SW 1271 (cell line): ENCODE measurements at regions not wholly inside any gene's neighbourhood (a gene's known extent, or its start where the extent isn't known, plus 50 kb on each side); places are given as distances from the start of the nearest gene placed in this dataset.

Experiments
- DNase-seq, 2 experiments: peaks; one replicate each; lab custom pipeline; 2025; lab: John Stamatoyannopoulos, UW

GRCh38 chr18:61756244-61756643 lies 136.6 kb downstream of the RNF152 start:
- DNase-seq: no peak

DNA sequence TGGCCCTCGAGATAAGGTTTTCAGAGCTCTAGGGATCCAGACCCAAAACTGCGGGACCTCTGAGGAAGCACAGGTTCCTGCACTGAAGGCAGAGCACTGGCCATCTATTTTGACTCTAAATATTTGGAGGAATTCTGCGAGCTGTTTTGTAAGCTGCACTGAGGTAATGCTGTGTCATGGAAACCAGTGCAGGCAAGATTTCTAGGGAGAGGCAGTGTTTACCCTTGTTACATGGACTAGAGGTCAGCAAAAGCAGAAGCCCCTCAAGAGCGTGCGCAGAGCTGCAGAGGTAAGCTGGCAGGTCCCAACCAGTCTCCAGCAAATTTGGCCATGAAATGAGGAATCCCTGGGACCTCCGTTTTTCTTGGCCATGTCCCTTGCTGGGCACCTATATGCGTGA lies 137.3 kb downstream of the RNF152 start:
- no peak for DNase-seq

DNA sequence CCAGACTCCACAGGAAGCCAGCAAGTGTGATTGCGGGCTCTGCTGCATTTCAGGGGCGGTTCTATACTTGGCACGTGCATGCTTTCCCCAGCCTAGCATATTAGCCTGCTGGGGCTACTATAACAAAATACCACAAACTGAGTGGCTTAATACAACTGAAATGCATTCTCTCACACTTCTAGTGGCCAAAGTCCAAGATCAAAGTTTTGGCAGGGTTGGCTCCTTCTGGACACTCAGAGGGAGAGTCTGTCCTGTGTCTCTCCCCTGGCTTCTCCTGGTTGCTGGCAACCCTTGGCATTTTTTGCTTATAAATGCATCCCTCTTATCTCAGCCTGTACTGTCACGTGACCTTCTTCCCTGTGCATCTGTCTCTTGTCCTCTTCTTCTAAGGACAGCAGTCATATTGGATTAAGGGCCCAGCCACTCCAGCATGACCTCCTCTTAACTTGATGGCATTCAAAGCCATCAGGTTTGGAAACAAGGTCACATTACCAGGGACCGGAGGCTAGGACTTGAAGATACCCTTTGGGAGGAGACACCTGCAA lies 138.7 kb downstream of the RNF152 start:
- DNase-seq: no peak

DNA sequence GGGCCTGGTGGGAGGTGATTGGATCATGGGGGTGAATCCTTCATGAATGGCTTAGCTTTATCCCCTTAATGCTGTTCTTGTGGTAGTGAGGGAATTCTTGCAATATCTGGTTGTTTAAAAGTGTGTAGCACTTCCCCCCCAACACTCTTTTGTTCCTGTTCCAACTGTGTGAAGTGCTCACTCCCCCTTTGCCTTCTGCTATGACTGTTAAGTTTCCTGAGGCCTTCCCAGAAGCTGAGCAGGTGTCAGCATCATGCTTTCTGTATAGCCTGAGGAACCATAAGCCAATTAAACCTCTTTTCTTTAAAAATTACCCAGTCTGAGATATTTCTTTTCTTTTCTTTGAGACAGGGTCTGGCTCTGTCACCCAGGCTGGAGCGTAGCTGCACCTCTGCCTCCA lies 139.4 kb downstream of the RNF152 start:
- DNase-seq: no peak

GRCh38 chr18:61752973-61753372 lies 139.8 kb downstream of the RNF152 start:
- DNase-seq: no peak

GRCh38 chr18:61750840-61751668 lies 141.8 kb downstream of the RNF152 start:
- no peak for DNase-seq

DNA sequence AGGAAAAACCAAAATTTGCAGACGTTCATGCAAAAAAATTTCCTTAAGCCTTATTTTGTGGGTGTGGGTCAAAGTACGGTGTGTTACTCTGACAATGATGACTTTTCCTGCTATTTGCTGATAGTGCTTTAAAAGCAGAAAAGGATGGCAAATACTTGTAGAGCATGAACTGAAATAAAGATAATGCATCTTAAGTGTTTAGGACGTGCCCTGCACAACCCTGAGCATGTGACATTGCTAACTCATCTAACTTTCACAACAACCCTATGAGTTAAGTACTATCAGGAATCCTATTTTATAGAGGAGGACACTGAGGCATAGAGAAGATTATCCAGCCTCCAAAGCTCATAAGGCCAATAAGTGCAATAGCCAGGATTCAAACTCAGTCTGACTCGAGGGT lies 143.3 kb downstream of the RNF152 start:
- no peak for DNase-seq

DNA sequence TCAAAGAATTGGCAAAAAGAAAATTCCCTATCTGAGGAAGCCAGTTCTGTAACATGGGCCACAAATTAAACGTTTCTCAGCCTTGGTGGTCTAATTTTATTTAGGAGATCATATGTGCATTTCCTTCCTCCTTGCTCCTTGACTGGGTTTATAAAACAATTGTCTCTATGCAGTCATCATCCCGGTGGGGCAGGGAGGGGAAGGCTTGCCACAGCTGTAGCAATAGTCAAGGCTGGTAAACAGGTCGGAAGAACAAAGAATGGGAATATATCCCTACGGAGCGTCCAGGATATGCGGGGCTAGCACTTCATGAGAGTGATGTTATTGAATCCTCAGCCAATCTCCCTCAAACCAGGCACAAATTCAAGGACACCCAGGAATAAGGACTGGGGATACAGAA lies 143.8 kb downstream of the RNF152 start:
- DNase-seq: no peak

DNA sequence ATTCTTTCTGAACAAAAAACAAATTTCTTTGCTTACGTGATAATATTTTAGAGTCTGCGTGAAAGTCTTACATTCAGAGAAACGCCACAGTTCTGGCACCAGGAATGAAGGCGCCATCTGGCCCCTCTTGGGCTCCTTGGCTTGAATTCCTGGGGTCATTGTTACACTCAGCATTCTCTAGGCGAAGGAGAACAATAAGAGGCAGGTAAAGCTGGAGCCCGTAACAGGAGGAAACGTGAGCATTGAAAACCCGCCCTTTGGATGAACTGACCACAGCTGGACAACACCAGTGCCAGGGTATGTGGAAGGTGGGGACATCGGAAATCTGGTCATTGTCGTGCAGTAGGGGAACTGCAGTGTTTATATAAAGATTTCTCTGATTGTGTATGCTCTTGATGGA lies 144.8 kb downstream of the RNF152 start:
- no peak for DNase-seq

DNA sequence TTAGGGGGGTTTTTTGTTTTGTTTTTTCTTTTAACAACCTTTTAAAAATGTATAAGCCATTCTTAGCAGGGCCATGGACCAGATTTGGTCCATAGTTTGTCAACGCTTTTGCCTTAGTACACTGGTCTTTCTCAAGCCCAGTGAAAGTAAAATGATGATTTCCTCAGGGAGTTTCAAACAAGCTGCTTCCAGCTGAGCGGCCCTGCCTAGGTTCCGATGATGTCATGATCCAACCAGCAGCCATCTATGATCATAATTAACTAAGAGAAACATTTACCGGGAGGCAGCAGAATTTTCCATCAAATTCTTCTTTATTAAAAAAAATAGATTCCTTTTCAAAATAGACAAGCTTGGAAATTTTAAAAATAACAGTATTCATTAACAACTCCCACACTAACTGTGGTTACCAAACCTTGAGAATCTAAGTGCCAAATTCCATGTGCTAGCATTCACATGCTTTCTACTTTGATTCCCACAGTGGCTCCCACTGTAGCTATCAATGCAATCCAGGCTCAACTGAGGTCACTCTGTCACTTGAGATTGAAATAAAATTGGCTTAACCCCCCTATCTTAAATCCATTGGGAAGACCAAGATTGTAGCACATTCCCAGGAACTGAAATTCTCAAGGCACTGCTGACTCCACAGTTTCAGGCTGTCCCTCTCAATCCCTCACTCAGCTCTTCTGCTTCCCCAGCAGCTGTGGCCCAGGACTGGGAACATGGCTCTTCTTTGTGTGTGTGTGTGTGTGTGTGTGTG lies 148.9 kb downstream of the RNF152 start:
- no peak for DNase-seq

- DNase-seq: no peak
These were observed 150.0 kb downstream of the RNF152 start for GRCh38 chr18:61742565-61743429.

- no peak for DNase-seq
These were observed 150.8 kb downstream of the RNF152 start for GRCh38 chr18:61741881-61742454.

- DNase-seq: no peak
These were observed 154.3 kb downstream of the RNF152 start for GRCh38 chr18:61738488-61738887.

DNA sequence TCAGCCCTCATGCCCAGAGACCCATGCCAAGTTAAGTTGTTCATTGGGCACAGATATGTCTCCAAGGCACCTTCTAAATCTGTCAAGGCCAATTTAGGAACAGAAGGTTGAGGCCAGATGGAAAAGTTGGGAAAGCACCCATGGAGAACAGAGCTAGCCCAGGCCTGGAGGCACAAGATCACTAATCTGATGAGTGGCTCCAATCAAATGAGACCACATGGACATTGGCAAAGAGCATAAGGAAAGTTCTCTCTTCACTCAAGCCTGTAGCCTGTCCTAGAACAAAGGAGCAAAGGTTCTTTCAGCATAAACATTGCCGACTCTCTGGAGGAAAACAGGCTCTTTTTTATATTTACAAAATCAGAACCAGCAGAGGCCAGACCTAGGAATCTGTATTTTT lies 154.8 kb downstream of the RNF152 start:
- no peak for DNase-seq

- DNase-seq: no peak
These were observed 156.7 kb downstream of the RNF152 start for GRCh38 chr18:61736133-61736532.

DNA sequence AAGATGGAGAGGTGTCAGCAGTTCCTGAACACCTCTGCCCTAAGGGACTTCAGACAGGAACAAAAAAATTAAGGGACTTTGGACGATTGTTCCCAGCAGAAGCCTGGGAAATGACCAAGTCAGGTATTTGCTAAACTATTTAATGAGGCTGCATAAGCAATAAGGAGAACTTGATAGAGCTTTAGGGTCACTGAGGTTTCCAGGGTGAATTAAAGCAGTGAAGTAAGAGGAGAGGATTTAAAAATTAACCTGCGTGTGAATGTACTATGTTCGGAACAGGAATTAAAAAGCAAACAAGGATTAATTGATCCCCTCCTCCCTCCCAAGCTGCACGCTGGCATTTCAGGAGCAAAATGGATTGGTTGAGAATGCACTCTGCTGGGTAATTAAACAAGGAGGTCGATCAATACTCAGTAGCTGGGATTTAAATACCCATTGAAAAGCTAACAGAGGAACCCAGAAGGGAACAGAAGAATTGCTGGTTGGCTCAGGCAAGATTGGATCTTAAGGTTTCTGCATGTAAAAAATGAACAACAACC lies 157.2 kb downstream of the RNF152 start:
- no peak for DNase-seq

DNA sequence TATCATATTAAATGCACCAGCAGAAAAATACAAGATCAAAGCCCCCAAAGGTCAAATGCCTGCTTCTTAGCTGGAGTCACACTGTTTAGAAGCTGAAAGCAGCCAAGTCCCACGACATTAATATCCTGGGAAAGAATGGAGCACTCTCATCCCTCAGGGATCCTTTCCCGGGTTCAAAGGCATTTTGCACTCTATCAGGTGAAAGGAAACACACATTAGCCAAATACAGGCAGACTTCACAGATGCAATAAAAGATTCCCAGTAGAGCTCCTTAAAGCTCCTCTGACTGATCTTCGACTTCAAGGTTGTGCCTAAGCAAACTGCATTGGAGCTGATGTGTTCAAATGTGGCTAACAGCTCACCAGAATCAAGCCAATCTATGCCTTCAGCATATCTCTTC lies 158.4 kb downstream of the RNF152 start:
- no peak for DNase-seq

GRCh38 chr18:61732854-61733253 lies 160.0 kb downstream of the RNF152 start:
- no peak for DNase-seq

- DNase-seq: no peak
These were observed 161.0 kb downstream of the RNF152 start for GRCh38 chr18:61731693-61732376.

DNA sequence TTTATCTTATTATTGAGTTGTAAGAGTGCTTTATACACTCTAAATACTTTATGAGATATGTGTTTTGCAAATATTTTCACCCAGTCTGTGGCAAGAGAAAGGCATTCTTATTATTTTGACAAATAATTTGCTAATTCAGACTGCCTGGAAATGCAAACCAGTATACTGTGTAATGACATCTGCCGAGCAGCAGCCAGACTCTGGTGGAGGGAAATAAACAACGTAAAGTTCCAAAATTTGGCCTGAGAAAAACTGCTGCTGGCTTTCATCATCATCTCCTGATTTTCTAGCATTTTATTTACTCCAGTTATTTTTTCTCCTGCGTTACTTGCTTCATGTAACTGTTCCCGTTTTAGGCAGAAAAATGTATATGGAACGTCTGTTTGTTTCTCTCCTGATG lies 161.6 kb downstream of the RNF152 start:
- no peak for DNase-seq

DNA sequence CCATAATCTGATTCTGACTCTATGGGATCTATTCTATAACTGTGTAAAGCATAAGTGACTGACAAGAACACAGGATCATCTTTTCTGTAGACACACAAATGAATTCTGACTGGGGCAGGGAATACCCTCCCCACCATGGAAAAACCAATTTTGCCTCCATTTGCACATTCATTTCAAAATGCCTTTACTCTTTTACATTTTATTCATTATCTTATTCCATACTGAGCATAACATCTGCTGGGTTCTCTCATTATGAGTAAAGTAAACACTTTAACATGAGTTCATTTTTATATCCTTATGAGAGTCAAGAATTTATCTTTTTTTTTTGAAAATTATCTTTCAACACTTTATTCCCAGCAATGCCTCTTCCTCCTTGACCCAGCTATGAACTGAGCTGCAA lies 163.5 kb downstream of the RNF152 start:
- no peak for DNase-seq
